Eye (tissue), 1 donor: ENCODE measurements at regions not wholly inside any gene's neighbourhood (a gene's known extent, or its start where the extent isn't known, plus 50 kb on each side); places are given as distances from the start of the nearest gene placed in this dataset.
"Not testable (repeated sequence)": the region's sequence is repeated elsewhere in the genome, so short reads cannot be mapped to it uniquely, and the experiment has no call there.

ENCODE experiments used
- DNase-seq: peaks from one replicate; pipeline ENCODE4 v3.0.0-alpha.2; 2015

DNA sequence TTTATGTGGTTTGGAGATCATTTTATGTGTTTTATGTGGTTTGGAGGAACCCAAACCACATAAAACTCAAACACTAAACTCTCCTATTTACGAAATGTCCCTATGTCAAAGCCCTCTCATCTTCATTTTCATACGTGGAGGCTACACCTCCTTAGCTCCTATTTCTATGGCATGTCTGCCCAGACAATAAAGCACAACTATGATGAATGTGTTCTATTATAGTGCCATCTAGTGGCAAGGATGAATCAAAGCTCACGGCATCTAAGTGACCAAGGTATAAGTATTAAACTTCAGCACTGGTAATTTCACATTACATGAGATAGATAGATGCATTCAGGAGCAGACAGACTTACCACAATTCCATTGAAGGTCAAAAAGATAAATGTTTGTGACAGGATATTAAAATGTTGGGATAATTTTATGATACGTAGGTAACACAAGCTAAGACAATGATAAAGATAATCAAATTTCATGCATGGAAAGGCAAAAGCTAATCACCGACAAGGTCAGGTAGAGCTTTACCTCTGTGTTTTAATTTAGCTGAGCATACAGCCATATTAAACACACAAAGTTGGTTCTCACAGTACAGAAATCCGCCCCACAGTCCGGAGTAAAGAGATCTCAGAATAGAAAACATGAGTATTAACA, 130.6 kb upstream of the FHIT start:
- DNase-seq: peak; percentile 56

DNA sequence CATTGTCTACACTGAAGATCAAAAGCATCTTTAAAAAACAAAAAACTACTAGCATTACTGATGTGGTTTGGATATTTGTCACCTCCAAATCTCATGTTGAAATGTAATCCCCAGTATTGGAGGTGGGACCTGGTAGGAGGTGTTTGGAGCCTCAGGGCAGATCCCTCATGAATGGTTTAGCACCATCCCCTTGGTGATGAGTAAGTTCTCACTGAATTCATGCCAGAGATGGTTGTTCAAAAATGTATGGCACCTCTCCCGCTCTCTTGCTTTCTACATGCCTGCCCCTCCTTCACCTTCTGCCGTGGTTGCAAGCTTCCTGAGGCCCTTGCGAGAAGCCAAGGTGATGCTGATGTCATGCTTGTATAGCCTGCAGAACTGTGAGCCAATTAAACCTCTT, 136.6 kb upstream of the FHIT start:
- DNase-seq: no peak

DNA sequence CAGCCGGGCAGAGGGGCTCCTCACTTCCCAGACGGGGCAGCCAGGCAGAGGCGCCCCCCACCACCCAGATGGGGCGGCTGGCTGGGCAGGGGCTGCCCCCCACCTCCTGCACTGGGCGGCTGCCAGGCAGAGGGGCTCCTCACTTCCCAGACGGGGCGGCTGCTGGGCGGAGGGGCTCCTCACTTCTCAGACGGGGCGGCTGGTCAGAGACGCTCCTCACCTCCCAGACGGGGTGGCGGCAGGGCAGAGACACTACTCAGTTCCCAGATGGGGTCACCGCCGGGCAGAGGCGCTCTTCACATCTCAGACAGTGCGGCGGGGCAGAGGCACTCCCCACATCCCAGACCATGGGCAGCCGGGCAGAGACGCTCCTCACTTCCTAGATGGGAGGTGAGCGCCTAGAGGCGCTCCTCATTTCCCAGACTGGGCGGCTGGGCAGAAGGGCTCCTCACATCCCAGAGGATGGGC, 142.3 kb upstream of the FHIT start:
- DNase-seq: not testable (repeated sequence)

DNA sequence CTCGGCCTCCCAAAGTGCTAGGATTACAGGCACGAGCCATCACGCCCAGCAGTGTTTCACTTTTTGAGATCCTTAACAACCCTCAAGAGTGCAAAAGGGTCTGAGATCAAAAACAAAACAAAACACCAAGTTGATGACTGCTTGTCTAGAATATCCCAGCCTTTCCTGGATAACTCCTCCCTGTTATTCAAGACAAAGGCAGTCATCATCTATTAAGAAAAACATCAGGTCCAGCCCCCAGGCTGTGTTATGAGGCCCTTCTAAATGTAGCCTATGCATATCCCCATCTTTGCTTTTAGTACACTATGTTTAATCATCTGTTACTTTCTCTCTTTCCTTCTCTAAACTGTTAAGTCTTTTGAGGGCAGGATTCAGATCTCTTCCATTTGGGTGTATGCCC, 150.1 kb upstream of the FHIT start:
- no peak for DNase-seq

DNA sequence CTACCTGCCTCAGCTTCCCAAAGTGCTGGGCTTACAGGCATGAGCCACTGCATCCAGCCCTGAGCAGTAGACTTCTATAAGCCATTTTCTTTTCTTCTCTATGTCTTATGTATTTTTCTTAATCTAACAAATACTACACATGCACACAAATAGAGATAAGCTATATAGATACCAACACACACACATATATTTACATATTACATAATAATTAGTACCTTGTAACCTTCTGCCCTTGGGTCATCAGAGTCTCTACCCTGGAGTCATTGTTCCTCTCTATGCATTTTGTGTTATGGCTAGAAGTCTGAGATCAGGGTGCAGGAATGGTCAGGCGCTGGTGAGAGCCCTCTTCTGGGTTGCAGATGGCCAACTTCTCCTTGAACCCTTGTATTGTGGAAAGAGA, 154.0 kb upstream of the PTPRG start:
- no peak for DNase-seq

DNA sequence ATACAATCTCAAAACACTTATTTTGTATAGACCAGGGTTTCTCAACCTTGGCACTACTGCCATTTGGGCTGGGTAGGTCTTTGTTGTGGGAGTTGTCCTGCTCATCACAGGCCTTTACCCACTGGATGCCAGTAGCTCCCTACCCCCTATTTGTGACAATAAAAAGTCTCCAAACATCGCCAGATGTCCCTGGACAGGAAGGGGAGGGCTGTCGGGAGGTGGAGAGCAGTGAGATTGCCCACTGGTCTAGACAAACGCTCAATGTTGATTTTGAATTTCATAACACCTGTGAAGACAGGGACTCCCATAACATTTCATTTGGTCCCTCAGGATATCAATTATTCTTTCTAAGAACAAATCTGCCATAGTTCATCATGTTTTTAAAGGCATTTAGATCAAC, 151.7 kb upstream of the PTPRG start:
- DNase-seq: no peak

DNA sequence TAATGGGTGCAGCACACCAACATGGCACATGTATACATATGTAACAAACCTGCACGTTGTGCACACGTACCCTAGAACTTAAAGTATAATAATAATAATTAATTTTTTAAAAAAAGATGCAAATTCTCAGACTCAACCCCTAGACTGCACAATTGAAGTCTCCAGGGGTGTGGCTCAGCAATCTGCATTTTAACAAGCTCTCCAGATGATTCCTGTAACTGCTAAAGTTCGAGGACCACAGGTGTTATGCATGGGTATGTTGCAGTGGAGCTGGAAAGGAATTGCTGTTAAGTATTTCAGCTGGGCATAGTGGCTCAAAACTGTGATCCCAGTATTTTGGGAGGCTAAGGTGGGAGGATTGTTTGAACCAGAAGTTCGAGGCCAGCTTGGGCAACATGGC, 151.0 kb upstream of the PTPRG start:
- DNase-seq: not testable (repeated sequence)

DNA sequence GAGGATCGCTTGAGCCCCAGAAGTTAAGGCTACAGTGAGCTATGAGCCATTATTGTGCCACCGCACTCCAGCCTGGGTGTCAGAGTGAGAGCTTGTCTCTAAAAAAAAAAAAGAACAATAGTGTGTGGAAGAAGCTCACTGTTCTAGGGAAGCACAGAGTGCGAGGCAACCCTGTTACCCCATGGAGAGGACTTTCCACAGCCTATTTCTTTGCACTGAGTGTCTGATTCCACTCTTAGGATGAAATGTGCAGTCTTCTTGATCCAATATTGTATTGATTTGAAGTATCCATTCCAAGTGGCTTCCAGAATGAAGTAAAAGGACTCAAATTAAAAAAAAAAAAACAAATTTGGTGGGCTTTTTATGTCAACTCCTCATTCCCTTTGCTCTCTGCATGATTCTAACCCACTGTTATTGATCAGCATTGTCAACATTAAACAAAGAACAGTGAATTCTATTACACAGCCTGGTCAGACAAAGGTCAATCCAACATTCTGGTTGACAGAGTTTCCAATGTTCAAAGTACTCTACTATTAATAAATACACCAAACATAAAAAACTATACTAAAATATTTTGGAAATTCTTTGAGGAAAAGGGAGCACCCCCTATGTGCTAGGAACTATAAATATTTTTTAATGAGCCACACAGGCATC, 150.2 kb upstream of the PTPRG start:
- no peak for DNase-seq

DNA sequence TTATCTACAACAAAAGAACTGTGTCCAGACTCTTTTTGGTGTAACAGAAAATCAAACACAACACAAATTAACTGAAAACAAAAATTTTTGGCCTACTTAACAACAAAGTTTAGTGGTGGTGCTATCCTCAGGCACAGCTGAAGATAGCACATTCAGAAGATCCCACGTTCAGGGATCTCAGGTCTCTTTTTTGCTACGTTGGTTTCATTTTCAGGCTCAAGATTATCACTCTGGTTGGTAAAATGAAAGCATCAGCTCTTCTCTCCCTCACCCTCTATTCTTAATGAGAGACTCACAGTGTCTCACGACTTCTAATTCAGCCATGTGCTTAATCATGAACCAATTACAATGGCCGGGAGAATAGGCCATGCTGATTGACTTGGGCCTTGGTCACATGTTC, 146.9 kb upstream of the PTPRG start:
- no peak for DNase-seq

DNA sequence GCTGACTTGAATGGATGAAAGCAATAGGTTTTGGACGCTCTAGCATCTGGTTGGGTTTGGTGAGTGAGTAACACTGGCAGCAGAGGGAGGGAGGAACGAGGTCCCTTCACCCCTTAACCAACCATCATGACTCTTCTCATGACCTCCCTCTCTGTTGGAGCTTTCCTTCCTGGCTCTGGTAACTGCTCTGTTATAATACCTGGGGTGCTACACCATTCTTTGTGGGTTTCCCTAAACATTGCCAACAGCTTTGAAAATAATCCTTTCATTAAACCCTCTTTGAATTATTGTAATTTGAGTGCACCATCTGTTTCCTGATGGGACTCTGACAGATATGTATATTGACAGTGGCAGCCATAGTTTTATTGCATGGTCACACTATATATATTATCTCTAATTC, 146.2 kb upstream of the PTPRG start:
- DNase-seq: peak; percentile 11

DNA sequence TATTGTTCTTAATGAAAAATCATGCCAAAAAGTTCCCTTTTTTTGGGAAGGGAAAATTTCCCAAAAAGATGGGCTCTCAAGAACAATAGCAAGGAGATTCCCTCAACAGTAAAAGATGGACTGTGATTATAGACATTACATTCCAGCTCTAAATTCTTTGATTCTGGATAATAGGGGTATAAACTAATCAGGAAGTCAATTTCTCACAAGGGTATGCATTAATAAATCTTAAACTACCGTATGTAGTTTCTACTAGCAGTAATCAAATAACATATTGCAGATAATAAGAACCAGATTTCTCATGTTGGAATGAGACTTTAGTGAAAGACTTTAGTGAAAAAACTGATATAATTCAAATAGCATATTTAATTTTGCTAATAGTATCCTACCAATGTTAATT, 144.8 kb upstream of the PTPRG start:
- no peak for DNase-seq

DNA sequence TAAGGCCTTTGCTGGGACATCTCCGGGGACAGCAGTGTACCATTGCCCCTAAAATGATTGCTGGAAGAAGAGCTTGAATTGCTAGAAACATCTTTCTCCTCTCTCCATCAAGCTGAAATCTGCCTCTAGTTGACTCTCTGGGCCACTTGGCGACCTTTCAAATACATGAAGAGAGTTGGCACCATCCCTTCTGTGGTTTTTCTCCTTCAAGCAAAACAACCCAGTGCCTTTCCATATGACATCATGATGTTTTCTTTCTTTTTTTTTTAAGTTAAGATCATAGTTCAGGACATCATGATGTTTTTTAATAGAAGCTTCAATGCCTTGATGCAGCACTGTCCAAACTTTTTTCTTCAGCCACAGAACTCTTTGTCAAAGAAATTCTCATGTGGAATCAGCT, 144.0 kb upstream of the PTPRG start:
- peak; percentile 41 for DNase-seq

DNA sequence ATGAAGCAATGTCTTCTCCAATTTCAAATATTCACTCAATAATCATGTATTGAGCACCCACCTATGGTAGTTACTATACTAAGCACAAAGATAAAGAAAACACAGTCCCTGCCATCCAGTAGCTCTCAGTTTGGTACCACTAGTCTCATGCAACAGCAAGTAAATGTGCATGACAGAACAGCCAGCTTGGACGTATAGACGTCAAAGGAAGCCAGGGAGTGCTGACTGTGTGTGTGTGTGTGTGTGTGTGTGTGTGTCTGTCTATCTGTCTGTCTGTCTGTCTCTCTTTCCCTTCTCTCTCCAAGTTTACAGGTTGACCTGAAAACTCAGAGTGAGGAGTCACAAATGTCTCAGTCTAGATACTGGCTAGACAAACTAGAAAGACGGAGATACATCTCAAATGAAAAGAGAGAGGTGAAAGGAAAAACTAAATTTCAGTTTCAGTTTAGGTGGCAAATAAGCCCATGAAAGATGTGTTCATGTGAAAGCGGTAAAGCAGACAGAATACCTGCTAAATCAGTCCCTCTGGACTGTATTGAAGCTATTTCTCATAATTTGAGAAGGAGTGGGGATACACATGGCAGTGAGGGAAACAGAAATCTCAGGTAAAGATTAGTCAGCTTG, 141.1 kb upstream of the PTPRG start:
- DNase-seq: no peak

DNA sequence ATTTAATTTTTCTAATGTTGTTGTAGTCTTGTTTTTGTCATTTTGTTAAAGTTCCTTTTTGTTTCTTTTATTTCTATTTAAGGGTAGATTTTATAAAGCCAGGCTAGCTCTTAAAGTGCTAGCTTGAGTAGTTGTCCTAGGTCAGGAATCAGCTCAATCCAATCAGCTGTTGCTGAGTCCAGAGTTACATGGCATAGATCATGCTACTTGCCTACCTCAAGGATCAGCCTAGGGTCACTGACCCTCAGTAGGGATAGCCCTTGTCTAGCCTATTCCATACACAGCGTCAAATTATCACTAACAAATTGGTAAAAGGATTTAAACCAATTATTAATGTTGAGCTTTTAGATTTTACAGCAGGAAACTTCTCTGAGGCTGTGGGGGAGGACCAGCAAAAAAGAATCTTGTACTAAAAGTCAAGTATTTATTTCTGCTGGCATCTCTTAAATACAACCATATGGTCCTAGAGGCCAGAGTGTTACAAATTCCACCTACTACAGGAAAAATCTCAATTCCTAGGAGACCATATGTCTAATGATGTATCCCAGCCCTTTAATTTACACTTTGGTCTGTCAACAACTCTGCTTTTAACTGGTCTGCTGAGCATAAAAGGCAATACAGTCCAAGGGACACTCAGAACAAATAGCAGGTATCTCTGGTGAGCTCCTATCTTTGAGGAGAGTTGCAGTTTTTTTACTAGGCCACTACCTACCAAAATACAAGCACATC, 138.3 kb upstream of the PTPRG start:
- DNase-seq: no peak

DNA sequence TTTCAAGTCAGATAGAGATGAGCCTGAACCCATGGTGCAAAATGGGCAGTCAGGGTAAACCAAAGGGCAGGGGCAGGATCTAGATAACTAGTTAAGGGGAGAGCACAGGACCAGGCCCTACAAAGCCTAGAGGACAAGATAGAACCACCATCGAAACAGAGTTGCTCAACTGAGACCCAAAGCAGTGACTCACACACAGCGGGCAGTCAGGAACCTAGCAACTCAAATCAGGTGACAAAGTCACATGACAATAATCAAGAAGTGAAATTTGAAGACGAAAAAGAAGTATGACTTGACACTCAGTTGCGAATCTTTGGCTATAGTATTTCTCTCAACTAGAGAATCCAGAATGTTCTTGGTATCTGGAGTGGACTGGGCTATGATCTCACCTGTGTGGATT, 136.0 kb upstream of the PTPRG start:
- DNase-seq: no peak

DNA sequence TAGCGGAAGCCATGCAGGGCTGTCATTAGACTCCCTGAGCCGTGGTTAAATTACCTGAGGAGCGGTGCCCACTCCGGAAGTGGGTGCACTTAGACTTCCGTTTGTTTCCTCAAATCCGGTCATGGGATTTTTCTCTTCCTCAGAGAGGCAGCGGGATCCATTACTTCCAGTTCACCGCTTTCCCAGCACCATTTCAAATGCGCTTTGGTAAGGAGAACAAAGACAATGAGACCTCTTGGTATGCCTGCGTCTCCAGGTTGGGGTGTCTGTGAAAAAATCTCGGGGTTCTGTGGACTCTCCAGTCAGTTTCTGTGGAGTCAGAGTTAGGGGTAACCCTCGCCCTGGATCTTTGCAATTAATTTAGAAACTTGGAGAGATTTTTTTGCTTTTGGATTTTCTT, 132.3 kb upstream of the PTPRG start:
- no peak for DNase-seq

DNA sequence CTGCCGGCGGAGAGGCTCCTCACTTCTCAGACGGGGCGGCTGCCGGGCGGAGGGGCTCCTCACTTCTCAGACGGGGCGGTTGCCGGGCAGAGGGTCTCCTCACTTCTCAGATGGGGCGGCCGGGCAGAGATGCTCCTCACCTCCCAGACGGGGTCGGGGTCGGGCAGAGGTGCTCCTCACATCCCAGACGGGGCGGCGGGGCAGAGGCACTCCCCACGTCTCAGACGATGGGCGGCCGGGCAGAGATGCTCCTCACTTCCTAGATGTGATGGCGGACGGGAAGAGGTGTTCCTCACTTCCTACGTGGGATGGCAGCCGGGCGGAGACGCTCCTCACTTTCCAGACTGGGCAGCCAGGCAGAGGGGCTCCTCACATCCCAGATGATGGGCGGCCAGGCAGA, 126.5 kb upstream of the PTPRG start:
- DNase-seq: not testable (repeated sequence)

DNA sequence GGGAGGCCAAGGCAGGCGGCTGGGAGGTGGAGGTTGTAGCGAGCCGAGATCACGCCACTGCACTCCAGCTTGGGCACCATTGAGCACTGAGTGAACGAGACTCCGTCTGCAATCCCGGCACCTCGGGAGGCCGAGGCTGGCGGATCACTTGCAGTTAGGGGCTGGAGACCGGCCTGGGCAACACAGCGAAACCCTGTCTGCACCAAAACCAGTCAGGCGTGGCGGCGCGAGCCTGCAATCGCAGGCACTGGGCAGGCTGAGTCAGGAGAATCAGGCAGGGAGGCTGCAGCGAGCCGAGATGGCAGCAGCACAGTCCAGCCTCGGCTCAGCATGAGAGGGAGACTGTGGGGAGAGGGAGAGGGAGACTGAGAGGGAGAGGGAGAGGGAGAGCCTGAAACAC, 126.0 kb upstream of the PTPRG start:
- DNase-seq: not testable (repeated sequence)

DNA sequence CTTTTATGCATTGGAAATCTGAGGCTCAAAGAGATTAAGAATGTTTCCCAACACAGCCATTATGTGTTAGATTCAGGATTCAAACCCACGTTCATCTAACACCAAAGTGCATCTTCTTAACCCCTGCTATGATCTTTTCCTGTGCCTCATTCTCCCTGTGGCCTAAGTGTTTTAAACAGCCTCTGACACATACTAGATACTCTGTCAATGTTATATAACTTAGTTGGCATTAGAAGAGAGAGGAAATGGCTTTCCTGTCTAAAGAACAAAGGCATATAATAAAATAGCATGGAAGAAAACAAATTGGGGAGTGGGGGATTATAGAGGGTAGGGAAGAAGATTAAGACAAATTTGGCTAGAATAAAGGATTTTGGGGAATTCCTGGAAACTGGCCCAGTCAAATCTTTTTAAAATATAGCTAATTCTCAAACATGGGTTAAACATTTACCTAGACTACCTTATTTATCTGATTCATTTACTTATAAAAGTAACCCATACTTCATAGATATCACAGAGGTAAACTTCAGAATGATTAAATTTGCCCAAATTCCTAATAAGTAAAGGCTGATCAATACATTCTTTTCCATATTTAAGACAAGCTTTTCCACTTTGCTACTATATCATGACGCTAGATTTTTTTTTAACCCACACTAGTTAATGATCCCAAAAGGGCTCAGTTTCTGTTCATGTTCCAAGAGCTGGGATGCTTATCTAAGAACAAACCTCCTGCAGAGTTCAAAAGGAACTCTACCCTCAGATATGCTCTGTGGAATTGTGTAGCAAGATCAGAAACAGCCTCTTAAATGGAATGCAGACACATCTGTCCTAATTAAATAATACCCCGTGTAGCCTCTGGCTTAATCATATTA, 122.9 kb upstream of the PTPRG start:
- no peak for DNase-seq

DNA sequence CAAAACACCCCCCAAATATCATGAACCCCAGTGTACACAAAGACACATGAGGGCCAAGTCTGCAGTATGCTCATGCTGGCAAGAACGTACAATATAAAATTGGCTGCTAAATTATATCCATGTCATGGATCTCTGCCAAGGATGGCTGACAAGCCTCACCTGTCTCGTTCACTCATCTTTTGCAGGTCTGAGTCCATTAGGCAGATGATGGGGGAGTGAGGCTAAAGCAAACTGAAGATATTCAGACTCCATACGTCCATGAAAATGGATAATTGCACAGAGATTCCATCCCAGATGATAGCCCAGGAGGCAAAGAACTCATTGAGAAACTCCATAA, 122.3 kb upstream of the PTPRG start:
- DNase-seq: no peak

DNA sequence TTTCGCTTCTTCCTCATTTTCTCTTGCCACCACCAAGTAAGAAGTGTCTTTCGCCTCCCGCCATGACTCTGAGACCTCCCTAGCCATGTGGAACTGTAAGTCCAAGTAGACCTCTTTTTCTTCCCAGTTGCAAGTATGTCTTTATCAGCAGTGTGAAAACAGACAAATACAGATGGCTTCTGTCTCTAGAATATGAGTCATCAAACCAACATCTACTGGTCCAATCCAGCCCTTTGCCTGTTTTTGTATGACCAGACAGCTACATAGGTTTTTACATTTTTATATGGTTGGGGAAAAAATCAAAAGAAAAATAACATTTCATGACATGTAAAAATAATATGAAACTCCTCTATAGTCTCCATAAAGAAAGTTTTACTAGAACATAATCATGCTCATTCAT, 118.7 kb upstream of the PTPRG start:
- DNase-seq: no peak

DNA sequence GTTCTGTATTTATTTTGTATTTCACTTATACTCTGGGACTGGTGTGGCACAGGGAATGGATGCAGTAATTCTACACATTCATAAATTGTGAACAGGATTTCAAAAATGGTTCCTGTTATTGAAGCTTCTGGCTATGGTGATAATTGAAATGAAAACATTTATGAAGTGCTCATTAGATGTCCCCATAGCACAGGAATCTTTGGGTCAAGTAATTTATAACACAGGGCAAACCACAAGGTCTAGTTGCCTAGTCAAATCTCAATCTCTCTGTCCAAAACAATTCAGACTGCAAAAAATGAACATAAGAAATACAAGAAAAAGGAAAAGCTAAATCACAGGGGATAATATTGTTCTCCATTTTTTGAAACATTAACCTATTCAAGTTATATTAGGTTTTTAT, 117.5 kb upstream of the PTPRG start:
- no peak for DNase-seq

DNA sequence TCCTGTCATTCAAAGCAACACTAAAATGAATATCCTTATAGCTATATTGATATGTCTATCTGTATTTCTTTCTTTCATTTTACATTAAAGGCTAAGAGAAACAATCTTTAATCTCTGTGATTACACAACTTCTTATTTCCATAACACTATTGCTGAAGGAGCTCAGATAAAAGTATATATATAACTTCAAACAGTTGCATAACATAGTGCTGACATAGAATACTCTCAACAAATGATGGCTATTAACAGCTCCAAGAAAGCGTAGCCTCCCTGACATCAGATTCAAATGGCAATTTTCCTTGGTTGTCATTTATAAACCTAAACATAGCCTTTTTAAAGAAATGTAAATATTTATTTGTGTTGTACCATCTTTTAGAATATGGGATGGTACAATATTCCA, 116.6 kb upstream of the PTPRG start:
- no peak for DNase-seq
